ENCODE measurements at regions not wholly inside any gene's neighbourhood (a gene's known extent, or its start where the extent isn't known, plus 50 kb on each side); places are given as distances from the start of the nearest gene placed in this dataset.

GRCh38 chr11:91163619-91164451 is 941.0 kb upstream of the CHORDC1 start:
- Histone ChIP-seq H3K27ac (ENCODE audit: insufficient read depth, low read length) (no peak overlapping the region), H3K27me3 (ENCODE audit: control insufficient read depth, insufficient read depth, low read length) (no peaks in the 10 kb centered on the region)

More at GRCh38 chr11:91163619-91164451, 941.0 kb upstream of the CHORDC1 start:
- TF ChIP-seq, protein P1, sequence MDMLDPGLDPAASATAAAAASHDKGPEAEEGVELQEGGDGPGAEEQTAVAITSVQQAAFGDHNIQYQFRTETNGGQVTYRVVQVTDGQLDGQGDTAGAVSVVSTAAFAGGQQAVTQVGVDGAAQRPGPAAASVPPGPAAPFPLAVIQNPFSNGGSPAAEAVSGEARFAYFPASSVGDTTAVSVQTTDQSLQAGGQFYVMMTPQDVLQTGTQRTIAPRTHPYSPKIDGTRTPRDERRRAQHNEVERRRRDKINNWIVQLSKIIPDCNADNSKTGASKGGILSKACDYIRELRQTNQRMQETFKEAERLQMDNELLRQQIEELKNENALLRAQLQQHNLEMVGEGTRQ (IDR thresholded peaks at IDR 0.05; ENCODE audit: low read depth, low read length): no peak
- TF ChIP-seq FOS (IDR thresholded peaks at IDR 0.05; ENCODE audit: low read depth, low read length) (no peak), RAD21 (IDR thresholded peaks at IDR 0.05; ENCODE audit: low read length) (no peak)
- DNase-seq (peak; percentile 34), ATAC-seq (ENCODE audit: low read depth) (peak; percentile 48; the same call in 1 of the 2 replicates)
- Histone ChIP-seq H4K5ac (ENCODE audit: low read depth, low read length) (no peak overlapping the region), H2BK15ac (ENCODE audit: low read depth, low read length) (no peak overlapping the region), H3K9ac (ENCODE audit: low read depth, low read length) (no peak overlapping the region), H3K18ac (ENCODE audit: low read depth, low read length) (no peak overlapping the region), H3K9me3 (ENCODE audit: control insufficient read depth, insufficient read depth, low read length) (no peaks in the 10 kb centered on the region), H2BK20ac (ENCODE audit: low read depth, low read length) (no peak overlapping the region), H3K79me1 (ENCODE audit: low read depth in 1 of 2, low read length in 2 of 2) (no peaks in the 10 kb centered on the region), H3K4ac (ENCODE audit: low read depth, low read length) (no peak overlapping the region), H2AFZ (replicated peaks; ENCODE audit: low read length, poor library complexity) (no peak overlapping the region), H4K20me1 (ENCODE audit: insufficient read depth, low read length) (no peaks in the 10 kb centered on the region), H2AK5ac (ENCODE audit: low read depth, low read length) (no peak overlapping the region), H3K56ac (ENCODE audit: extremely low read depth, insufficient read depth, low read length) (no peak overlapping the region), H2BK5ac (ENCODE audit: low read depth, low read length, poor library complexity, severe bottlenecking) (no peak overlapping the region), H3K14ac (replicated peaks; ENCODE audit: low read depth, low read length) (no peak overlapping the region), H3K23ac (ENCODE audit: low read depth, low read length) (no peak overlapping the region), H3K4me1 (ENCODE audit: control insufficient read depth, insufficient read depth, low read length) (no peaks in the 10 kb centered on the region), H3K4me2 (ENCODE audit: low read depth, low read length) (no peak overlapping the region), H3K36me3 (ENCODE audit: control insufficient read depth, insufficient read depth, low read length) (no peaks in the 10 kb centered on the region), H2AK9ac (replicated peaks; ENCODE audit: low read depth, low read length, poor library complexity) (no peak overlapping the region), H3K4me3 (ENCODE audit: insufficient read depth, low read depth, low read length) (no peak overlapping the region), H4K91ac (ENCODE audit: insufficient read depth, low read depth, low read length) (no peak overlapping the region), H4K8ac (ENCODE audit: low read depth in 2 of 2, low read length in 2 of 2) (no peak overlapping the region), H3K9me1 (ENCODE audit: insufficient read depth, low read length) (no peaks in the 10 kb centered on the region), H2BK120ac (ENCODE audit: low read depth, low read length) (no peak overlapping the region)
- ChIA-PET CTCF (no interaction called here), POLR2A (ENCODE audit: unreplicated experiment) (no interaction called here)
- BruUV-seq (replicated peaks): no TSS peak
- dilution Hi-C loops (cut with HindIII; ENCODE audit: low sequenced_read_pairs, unreplicated experiment) (no loop called here), intact Hi-C loops (cut with micrococcal nuclease) (no loop called here), in situ Hi-C loops (cut with MboI; ENCODE audit: low sequenced_read_pairs) (no loop called here)
- no CpG with 5 or more reads among the region's 2 CpGs for WGBS, 2 experiments (ENCODE audit: extremely low coverage in 2 of 2, insufficient read length in 1 of 2)

All from IMR-90 (cell line).